HL-60 (cell line): ENCODE measurements at regions not wholly inside any gene's neighbourhood (a gene's known extent, or its start where the extent isn't known, plus 50 kb on each side); places are given as distances from the start of the nearest gene placed in this dataset.

Experiments
- DNase-seq, 2 experiments: peaks; one replicate each; pipeline ENCODE4 v3.0.0-alpha.2; 2010 to 2020; ENCODE audit warnings: low read depth in 1 of 2, low spot score in 1 of 2
- H3K27ac ChIP-seq: fragments of 250-450 bp; sonication (Bioruptor Pico); replicated peaks from 2 replicates; pipeline ENCODE4 v1.5.1; 2020; ENCODE audit warnings: mild to moderate bottlenecking, moderate library complexity
- H3K27me3 ChIP-seq: fragments of 250-450 bp; sonication (Bioruptor Pico); 2 replicates; pipeline ENCODE4 v1.5.1; 2021; ENCODE audit warnings: mild to moderate bottlenecking, moderate library complexity; ENCODE audit not compliant: insufficient read depth, poor library complexity, severe bottlenecking
- H3K4me3 ChIP-seq: replicated peaks from 2 replicates; pipeline ENCODE4 v1.5.1; 2011; ENCODE audit warnings: mild to moderate bottlenecking, control low read depth, low read length; ENCODE audit not compliant: insufficient read depth
- GABPA ChIP-seq: IDR thresholded peaks from 2 replicates; pipeline ENCODE4 v1.6.1; 2012; ENCODE audit warnings: low read depth
- POLR2AphosphoS5 ChIP-seq: IDR thresholded peaks from 2 replicates; pipeline ENCODE4 v1.6.1; 2012; ENCODE audit warnings: low read depth
- SPI1 ChIP-seq: IDR thresholded peaks from 2 replicates; pipeline ENCODE4 v1.6.1; 2012; ENCODE audit warnings: low read depth, mild to moderate bottlenecking, borderline replicate concordance
- TF ChIP-seq, protein P1 (sequence below): IDR thresholded peaks from one replicate; pipeline ENCODE4 v1.5.1; 2011; ENCODE audit warnings: low read length, control low read depth, inconsistent platforms; ENCODE audit not compliant: insufficient read depth
- TF ChIP-seq, protein P2 (sequence below): IDR thresholded peaks from 2 replicates; pipeline ENCODE4 v1.6.1; 2012; ENCODE audit warnings: low read depth; ENCODE audit not compliant: insufficient replicate concordance

DNA sequence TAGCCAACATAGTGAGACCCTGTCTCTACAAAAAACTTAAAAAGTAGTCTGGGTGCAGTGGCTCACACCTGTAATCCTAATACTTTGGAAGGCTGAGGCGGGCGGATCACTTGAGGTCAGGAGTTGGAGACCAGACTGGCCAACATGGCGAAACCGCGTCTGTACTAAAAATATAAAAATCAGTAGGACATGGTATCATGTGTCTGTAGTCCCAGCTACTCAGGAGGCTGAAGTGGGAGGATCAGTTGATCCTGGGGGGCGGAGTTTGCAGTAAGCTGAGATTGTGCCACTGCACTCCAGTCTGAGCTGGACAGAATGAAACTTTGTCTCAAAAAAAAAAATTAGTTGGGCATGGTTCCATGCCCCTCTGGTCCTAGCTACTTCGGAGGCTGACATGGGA is 57.9 kb upstream of the MIER3 start:
- Histone ChIP-seq H3K27me3 (no peaks in the 10 kb centered on the region), H3K27ac (no peak overlapping the region), H3K4me3 (no peak overlapping the region)
- TF ChIP-seq SPI1: no peak
- no peak for TF ChIP-seq GABPA
- TF ChIP-seq, protein P1, sequence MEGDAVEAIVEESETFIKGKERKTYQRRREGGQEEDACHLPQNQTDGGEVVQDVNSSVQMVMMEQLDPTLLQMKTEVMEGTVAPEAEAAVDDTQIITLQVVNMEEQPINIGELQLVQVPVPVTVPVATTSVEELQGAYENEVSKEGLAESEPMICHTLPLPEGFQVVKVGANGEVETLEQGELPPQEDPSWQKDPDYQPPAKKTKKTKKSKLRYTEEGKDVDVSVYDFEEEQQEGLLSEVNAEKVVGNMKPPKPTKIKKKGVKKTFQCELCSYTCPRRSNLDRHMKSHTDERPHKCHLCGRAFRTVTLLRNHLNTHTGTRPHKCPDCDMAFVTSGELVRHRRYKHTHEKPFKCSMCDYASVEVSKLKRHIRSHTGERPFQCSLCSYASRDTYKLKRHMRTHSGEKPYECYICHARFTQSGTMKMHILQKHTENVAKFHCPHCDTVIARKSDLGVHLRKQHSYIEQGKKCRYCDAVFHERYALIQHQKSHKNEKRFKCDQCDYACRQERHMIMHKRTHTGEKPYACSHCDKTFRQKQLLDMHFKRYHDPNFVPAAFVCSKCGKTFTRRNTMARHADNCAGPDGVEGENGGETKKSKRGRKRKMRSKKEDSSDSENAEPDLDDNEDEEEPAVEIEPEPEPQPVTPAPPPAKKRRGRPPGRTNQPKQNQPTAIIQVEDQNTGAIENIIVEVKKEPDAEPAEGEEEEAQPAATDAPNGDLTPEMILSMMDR: no peak
- TF ChIP-seq, protein P2, sequence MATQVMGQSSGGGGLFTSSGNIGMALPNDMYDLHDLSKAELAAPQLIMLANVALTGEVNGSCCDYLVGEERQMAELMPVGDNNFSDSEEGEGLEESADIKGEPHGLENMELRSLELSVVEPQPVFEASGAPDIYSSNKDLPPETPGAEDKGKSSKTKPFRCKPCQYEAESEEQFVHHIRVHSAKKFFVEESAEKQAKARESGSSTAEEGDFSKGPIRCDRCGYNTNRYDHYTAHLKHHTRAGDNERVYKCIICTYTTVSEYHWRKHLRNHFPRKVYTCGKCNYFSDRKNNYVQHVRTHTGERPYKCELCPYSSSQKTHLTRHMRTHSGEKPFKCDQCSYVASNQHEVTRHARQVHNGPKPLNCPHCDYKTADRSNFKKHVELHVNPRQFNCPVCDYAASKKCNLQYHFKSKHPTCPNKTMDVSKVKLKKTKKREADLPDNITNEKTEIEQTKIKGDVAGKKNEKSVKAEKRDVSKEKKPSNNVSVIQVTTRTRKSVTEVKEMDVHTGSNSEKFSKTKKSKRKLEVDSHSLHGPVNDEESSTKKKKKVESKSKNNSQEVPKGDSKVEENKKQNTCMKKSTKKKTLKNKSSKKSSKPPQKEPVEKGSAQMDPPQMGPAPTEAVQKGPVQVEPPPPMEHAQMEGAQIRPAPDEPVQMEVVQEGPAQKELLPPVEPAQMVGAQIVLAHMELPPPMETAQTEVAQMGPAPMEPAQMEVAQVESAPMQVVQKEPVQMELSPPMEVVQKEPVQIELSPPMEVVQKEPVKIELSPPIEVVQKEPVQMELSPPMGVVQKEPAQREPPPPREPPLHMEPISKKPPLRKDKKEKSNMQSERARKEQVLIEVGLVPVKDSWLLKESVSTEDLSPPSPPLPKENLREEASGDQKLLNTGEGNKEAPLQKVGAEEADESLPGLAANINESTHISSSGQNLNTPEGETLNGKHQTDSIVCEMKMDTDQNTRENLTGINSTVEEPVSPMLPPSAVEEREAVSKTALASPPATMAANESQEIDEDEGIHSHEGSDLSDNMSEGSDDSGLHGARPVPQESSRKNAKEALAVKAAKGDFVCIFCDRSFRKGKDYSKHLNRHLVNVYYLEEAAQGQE: no peak
- no peak for TF ChIP-seq POLR2AphosphoS5
- DNase-seq: no peak

DNA sequence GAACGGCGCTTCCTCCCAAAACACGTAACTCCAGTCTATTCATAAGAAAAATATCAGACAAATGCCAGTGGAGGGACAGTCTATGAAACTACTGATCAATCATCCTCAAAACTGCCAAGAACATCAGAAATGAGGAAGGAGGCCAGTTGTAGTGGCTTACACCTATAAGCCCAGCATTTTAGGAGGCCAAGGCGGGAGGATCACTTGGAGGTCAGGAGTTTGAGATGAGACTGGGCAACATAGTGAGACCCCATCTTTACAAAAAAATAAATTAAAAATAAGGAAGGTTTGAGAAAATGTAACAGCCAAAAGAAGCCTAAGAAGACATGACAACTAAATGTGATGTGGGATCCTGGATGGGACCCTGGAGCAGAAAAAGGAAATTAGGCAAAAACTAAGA is 58.9 kb upstream of the MIER3 start:
- Histone ChIP-seq H3K27ac (no peak overlapping the region), H3K27me3 (no peaks in the 10 kb centered on the region), H3K4me3 (no peak overlapping the region)
- DNase-seq: no peak
- TF ChIP-seq, protein P1: no peak
- TF ChIP-seq POLR2AphosphoS5 (no peak), GABPA (no peak), SPI1 (no peak)
- TF ChIP-seq, protein P2: no peak

DNA sequence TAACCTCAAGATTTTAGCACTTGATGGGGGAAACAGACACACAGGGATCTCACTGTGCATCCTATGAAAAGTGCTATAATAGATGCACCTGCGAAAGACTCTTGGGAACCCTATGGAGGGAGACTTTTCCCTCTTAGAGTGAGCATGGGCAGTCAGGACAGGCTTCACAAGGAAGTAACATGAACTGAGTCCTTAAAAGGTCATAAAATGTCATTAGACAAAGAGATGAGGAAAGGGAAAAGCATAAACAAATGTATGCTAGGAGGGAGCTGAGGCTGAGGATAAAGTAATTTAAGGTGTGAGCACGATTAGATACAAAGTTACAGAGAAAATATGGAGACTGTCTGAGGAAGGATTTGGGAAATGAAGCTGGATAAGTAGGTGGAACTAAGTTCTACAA is 60.6 kb upstream of the MIER3 start:
- Histone ChIP-seq H3K4me3 (no peak overlapping the region), H3K27me3 (no peaks in the 10 kb centered on the region), H3K27ac (no peak overlapping the region)
- TF ChIP-seq, protein P2: no peak
- TF ChIP-seq, protein P1: no peak
- DNase-seq: no peak
